Ishikawa (cell line): ENCODE measurements at regions not wholly inside any gene's neighbourhood (a gene's known extent, or its start where the extent isn't known, plus 50 kb on each side); places are given as distances from the start of the nearest gene placed in this dataset.

Experiments used
- CEBPB ChIP-seq: IDR thresholded peaks from 2 replicates; pipeline ENCODE4 v1.6.1; 2012
- EP300 ChIP-seq: IDR thresholded peaks from 2 replicates; pipeline ENCODE4 v1.6.1; 2012; ENCODE audit warnings: borderline replicate concordance
- FOXM1 ChIP-seq: IDR thresholded peaks from 2 replicates; pipeline ENCODE4 v1.6.1; 2012; ENCODE audit warnings: low read depth, borderline replicate concordance
- MAX ChIP-seq: IDR thresholded peaks from 2 replicates; pipeline ENCODE4 v1.6.1; 2012
- NFIC ChIP-seq: IDR thresholded peaks from 2 replicates; pipeline ENCODE4 v1.6.1; 2012
- RAD21 ChIP-seq: IDR thresholded peaks from 2 replicates; pipeline ENCODE4 v1.6.1; 2012; ENCODE audit warnings: low read depth
- REST ChIP-seq: IDR thresholded peaks from 2 replicates; pipeline ENCODE4 v1.6.1; 2012; ENCODE audit warnings: low read depth, mild to moderate bottlenecking
- TCF12 ChIP-seq: IDR thresholded peaks from 2 replicates; pipeline ENCODE4 v1.6.1; 2012; ENCODE audit warnings: low read depth
- YY1 ChIP-seq: IDR thresholded peaks from 2 replicates; pipeline ENCODE4 v1.6.1; 2012; ENCODE audit warnings: low read depth

DNA sequence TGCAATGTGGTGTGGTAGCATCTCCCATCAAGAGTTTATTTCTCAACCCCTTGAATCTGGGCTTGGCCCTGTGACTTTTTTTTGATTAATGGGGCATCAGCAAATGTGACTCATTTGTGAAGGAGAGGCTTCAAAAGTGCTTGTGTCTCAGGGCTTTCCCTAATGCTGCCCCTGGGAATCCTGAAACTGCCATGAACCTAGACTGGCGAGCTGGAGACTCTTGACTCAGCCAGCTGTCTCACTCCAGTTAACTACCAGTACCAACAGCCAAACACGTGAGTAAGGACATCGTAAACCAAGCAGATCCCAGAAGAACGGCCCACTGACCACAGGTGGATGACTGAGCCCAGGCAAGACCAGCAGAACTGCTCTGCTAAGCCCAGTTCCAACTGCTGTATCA is 72.8 kb upstream of the ADTRP start:
- TF ChIP-seq YY1 (no peak), CEBPB (no peak), RAD21 (no peak), MAX (no peak), FOXM1 (no peak), REST (no peak), NFIC (no peak), EP300 (no peak), TCF12 (no peak)
